Right kidney (tissue), 1 donor: ENCODE measurements at regions not wholly inside any gene's neighbourhood (a gene's known extent, or its start where the extent isn't known, plus 50 kb on each side); places are given as distances from the start of the nearest gene placed in this dataset.
A peak's percentile ranks its signal among the peaks of the same experiment; 100 is the strongest.

Experiments used
- DNase-seq: peaks from one replicate; pipeline ENCODE4 v3.0.0-alpha.2; 2016

DNA sequence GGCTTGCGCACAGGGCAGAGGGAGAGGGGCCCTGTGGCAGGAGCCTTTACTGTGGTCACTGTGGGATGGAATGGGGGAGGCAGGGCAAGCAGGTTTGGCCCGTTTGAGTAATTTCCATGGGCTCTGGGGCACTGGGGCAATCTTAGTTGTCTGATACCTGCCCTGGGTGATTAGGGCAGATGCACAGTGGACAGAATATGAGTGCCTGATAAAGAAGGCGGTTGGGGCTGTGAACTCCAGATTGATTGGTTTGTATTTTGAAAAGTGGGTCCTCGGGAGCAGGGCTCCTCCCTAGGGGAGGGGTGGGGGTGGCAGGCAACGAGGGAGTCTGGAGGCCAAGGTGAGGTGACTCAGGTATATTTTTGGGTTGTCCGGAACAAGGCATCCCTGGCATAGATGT, 247.5 kb downstream of the NSG2 start:
- DNase-seq: no peak

DNA sequence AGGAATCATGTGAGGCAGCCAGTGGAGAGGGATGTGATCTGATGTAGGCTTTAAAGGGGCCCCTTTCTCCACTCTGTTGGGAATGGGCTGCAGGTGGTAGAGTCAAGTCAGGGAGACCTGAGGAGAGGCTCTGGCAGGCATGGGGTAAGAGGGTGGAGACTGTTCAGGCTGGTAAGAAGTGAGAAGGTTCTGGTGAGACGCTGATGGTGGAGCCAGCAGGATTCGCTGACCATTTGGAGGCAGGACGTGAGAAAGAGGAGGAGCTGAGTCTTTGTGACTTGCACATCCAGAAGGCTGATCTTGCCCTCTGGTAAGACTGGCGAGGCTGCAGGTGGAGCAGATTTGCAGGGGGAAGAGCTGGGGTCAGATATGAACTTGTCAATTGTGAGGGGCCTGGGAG, 248.0 kb downstream of the NSG2 start:
- no peak for DNase-seq

DNA sequence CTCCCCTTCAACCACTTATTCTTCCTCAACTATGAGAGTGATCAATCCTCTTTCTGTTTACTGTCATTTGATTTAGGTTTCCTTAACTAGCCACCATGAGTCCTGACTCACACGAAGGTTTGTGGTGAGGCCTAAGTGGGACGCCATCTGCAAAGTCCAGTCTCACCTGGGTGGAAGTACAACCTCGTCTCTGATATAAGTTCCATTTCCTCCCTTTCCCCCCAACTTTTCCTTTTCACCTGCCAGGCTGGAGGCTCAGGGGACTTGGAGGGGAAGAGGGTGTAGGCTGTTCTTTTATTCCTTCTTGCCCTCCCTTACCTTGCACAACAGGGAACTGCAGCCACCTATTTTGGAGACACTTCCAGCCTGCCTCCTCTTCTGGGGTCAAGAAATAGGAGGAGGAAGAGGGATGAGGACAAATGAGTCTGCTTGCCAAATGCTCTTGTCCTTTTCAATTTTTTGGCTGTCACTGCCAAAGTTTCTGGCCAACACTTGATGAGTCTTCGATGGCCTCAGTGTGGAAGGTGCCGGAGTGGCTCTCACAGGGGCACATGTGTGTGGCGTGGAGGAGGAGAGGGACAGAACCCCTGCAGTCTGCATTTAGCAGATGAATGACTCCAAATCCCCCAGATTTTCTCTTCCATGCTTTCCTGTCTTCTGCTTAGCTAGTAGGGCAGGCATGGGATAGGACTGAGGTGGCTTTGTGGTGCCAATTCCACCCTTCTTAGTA, 249.6 kb downstream of the NSG2 start:
- no peak for DNase-seq

DNA sequence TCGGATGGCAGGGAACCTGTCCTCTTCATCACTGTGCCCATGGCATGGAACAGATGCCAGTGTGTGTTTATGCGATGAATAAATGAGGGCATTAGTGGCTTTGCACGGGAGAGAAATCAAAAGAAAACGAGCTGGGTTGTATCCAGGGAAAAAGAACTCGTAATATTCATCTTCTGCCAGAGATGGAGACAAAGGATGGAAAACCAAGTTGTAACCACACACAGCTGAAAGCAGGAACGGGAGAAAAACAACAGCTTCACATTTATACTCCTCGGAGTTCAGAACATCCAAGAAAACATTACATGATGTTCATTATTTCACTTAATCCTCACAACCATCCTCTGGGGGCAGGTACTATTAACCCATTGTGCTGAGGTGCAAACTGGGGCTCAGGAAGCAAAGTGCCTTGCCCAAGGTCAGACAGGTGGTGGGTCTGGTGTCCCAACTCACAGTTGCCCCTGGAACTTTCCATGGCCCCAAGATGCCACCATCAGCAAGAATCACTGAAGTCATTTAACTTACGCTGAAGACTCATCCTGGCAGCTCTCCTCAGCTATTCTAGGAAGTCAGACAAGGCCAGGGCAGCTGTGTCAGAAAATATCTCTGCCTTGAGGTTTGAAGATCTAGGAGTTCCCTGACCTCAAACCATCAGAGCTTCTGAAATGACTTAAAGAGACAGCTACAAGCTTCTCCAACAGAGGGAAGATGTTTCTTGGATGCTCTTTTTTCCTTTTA, 250.4 kb downstream of the NSG2 start:
- DNase-seq: no peak

DNA sequence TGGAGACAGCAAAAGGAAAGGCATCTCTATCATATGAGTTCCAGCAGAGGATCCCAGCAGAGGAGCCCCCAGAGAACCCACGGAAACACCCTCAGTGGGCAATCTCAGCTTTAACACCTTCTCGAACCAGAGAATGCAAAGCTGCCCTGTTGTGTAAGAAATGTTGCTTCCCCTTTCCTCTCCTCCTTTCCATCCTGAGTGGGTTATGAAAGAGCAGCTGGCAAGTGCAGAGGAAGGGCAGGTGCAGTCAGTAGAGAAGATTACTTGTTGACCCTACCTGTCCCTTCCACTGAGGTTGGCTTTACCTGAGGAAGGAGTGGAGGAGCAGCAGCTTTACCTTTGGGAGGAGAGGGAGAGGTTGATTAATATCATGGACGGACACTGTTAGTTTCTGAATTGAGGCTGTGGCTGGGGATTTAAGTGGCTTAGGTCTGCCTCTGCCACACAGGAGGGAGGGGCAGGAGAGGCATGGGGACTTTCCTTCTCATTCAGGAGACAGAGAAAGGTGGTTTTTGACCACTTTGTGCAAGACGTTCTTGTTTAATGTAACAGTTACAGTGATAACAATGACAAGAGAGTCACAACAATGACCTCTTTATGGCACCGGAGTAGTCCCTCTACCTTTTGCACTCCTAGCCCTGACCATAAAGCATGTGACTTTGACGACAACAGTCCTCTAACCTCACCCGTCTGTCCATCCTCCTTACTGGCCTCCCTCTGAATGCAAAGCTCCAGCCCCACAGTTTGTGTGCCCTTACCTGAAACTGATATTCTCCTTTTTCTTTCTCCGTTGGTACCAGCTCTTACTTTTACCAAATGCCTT, 254.8 kb downstream of the NSG2 start:
- DNase-seq: no peak

DNA sequence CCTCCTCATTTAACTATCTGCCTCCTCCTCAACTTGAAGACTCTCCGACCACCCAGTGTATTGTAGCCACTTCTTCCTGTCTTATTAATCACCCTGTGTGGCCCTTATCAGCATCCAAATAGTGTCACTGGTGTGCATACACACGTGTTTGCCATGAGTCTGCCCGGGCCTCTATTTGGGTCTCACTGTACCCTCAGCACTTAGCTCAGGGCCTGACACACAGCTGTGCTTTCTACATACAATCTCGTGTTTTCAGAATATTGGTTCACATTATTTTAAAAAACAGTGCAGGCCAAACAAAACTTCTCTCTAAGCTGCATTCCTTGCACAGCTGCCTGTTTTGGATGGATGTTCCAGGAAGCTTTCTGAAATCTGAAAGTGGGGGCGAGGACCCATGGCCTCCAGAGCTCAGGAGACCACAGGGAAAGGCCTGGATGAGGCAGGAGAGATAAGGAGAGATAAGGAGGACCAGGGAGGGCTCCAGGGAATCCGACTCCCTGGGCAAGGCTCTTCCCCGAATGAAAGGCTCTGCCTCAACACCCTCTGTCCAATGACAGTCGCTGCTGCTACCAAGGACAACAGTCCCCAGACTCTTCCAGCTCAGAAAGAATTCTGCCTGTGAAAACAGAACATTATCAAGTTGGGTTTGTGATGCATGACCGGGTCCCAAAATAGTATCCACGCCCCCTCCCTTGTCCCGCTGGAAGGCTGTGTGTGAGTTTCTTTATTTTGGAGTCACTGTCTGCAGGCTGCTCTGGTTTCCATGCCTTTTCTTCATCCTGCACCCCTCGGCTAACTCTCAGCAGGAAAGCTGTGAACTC, 255.6 kb downstream of the NSG2 start:
- no peak for DNase-seq

DNA sequence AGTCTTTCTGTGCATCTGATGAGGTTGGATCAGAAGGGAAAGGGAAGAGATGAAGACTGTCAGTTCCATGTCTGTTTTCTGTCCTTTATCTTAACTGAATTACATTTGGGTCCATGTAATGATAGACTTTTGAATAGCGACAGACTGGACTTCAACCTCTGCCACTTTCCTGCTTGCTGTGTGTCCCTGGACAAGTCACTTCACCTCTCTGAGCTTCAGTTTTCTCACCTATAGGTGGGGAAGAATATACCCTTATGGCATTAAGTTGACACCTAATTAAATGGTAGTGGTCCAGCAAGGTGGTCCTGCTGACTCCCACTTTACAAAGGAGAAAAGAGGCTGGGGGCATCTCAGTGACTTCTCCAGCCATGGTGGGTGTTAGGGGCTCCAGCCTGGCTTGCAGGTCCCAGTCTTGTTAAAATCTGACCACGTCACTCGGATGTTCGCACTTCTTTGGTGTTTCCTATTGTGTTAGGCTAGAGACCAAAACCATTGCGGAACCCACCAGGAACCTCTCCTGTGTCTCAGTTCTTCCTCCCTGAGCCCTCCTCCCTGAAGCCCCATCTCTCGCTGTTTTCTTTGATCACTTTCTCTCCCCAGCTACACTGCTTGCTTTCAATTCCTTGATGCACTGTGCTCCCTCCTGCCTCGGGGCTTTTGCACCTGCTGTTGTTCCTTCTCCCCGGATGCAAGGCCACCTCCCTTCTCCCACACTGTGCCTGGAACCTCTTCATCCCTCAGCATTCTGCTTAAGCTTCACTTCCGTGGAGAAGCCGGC, 256.5 kb downstream of the NSG2 start:
- DNase-seq: no peak

DNA sequence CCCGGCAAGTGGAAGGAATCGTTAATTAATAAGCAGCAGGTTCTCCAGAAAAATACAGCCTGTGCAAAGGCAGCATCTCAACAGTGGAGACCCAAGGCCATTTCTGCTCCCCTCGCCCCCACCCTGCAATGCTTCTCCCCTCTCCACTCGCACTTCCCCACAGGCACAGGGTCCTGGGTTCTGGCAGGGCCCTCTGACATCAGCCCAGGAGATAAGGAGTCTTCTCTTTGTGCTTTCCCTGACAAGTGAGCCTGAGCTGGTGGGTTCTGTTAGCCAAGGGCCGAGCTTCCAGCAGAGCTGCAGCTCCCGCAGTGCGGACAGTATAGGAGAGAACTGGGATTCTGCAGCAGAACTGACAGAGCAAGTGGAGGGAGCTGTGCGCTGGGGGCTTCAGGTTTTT, 257.5 kb downstream of the NSG2 start:
- DNase-seq: no peak

DNA sequence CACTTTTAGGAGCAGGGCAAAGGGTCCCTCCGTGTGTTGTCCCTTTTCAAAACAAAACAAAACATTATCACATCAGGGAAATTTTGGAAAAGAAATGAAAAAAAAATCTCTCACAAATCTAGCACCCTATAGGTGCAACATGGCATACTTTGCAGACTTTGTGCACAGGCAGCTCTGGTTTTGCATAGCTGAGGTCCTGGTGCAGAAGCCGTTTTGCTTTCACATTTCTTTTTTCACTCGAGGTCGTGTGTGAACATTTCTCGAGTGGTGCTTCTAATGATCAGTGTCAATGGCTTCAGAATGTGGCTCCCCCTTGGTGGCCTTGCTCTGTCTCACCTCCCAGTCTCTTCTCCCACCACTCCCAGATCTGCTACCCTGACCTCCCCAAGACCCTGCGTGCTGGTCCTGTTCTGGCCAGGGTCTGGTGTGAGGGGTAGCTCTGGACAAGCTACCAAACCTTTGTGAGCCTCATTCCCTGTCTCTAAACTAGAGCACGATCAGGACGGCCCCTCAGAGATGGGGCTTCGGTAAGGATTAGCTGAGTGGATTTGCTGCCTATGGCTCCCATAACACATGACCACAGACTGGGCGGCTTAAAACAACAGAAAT, 258.0 kb downstream of the NSG2 start:
- no peak for DNase-seq

DNA sequence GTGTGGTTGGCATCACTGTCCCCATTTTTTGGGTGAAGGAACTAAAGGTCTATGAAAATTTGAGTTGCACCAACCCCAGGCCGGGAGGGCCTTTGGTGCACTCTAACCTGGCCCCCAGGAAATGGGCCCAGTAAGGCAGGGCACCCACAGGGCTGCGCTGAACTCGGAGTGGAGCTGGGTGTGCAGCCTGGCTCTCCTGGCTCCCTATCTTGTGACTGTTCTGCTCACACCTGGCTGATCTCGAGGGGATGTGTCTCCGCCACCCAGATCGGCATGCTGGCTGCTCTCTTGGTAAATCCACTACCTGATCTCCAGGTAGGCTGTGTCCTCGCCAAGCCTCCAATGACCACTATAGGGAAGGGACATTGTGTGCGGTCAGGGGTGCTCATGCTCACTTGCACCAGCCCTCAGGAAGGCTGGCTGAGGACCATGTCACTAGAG, 259.8 kb downstream of the NSG2 start:
- DNase-seq: no peak

DNA sequence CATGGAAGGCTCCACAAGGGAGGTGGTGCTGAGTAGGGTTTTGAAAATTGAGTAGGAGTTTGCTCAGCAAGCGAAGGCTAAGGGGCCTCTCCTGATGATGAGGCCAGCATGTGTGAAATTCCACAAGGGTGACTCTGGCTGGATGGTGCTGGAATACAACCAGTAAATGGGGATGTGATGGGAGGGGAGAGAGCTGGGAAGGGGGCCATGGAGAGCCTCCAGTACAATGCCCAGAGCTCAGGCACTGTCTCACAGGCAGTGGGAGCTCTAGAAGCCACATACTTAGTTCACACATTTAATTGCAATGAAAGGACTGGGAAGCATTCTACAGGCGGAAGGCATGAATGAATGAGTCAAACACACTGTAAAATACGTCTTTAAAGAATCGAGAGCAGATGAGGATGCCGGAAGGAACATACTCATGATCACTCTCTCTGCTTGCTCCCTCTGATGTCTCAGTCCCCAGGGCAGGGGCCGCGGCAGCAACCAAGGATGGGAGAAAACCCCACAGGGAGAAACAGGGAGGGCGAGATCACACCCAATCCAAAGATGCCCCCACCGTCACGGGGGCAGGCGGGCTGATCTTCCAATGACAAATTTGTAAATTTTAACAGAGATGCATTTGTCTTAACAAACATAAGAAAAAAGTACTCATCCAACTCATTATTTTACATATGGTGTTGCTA, 261.0 kb downstream of the NSG2 start:
- DNase-seq: no peak

DNA sequence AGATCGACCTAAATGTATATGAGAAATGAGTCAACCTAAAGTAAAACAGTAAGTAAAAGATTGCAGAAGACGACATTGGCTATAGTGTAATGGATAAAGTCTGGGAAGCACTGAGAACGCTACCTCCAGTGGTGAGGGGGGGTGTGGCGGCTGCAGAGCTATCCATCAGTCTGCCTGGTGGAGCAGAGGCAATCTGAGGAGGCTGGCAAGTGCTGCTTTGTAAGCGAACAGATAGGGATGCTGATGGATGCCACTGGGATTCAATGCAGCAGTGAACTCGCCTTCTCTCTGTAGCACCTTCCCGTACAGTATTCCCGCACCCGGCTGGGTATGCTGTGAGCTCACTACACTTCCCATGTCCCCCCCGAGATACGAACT, 261.5 kb downstream of the NSG2 start:
- no peak for DNase-seq

DNA sequence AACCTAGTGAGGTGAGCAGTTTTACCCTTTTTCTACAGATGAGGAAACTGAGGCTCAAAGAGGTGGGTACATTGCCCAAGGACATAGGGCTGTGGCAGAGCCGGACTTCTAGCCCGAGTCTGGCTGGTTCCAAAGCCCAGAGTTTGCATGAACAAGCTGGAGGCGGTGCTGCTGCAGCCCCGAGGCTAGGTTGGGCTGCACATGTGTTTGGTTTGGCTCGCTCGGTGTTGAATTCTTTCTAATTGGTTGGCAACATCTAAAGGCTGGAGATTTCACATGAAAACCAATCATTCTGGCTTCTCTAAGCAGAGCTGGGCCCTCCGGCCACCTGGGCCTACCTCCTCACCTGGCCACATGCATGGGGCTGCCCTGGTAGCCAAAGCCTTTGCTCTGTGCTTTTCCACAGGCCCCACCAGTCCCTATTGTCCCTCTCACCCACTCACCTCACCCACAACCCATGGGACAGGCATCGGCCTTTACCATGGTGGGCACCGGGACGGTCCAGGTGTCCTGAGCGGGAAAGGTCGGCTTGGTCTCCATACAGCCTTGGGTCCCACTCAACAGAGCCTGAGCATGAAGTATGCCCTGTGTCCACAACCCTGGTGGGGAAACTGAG, 262.3 kb downstream of the NSG2 start:
- DNase-seq: no peak

DNA sequence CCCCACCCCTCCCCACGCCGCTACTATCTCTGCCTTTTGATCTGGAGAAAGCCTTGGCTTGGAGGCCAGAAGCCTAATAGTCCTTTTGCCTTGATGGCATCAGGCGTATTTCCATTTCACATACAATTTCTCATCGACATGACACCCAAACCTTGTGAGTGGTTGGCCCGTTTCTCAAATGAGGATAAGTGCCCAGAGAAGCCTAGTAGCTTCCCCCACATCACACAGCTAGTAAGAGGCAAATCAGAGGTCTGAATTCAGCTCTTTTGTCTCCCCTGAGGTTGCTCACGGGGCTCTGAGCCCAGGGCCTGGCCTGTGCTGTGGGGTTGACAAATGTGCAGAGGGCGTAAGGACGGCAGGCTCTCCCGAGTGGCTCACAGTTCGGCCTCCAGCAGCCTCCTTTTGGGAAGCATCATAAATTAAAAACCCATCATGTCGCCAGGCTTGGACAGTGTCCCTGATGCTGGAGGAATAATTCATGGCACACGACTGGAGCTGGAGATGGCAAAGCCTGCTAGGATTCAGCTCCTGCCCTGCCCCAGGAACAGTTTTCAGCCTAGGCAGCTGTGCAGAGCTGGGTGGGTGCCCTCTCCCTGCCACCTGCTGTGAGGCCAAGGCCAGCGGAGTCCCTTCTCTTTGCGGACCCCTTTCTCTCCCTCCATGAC, 263.8 kb downstream of the NSG2 start:
- DNase-seq: no peak

DNA sequence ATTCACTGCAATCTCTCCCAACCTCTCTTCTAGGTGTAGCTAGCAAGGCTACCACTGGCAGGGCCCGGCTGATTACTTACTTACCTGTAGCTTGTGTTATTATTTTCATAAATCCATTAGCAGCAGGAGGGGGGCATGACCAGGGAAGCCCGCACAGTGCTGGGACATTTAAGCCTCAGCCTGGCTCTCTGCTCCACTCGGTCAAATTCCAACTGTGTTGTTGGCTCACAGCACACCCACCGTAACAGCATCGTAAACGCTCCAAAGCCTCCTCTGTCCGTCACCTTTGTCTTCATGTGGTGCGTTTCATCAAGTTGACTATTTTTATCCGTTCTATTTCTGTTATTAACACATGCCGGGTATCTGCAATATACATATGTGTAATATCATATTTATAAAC, 264.7 kb downstream of the NSG2 start:
- no peak for DNase-seq

DNA sequence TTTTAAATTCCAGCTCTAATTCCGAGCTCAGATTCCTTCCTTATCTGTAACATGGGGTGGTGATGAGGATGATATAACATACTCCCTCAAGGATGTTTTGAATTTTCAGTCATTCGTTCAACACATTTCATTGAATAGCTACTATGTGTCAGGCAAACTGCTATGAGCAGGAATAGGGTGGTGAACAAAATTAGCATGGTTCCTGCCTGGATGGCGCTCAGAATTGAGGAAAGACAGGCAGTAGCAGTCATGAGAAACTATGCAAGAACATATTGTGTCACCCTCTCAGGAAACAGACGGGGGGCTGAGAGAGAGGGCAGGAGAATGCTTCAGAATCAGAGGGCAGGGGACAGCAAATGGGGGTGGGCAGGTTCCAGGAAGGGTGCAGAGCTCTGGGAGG, 265.2 kb downstream of the NSG2 start:
- no peak for DNase-seq

DNA sequence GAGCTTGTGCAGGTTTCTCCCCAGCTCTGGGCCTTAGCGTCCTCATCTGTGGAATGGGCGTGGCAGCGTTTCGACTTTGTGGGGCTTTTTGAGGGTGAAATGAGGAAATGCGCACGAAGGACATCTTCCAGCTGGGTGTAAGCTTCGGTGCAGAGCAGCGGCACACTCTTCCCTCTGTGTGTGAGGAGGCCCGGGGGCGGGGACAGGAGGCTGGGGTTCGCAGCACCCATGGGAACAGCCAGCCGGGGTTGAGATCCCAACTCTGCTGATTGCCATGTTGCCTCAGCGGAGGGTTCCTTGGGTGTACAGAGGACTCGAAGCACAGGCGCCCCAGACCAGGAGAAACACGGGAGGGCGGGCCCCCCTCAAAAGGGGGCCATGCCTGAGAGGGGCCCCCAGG, 265.6 kb downstream of the NSG2 start:
- no peak for DNase-seq

DNA sequence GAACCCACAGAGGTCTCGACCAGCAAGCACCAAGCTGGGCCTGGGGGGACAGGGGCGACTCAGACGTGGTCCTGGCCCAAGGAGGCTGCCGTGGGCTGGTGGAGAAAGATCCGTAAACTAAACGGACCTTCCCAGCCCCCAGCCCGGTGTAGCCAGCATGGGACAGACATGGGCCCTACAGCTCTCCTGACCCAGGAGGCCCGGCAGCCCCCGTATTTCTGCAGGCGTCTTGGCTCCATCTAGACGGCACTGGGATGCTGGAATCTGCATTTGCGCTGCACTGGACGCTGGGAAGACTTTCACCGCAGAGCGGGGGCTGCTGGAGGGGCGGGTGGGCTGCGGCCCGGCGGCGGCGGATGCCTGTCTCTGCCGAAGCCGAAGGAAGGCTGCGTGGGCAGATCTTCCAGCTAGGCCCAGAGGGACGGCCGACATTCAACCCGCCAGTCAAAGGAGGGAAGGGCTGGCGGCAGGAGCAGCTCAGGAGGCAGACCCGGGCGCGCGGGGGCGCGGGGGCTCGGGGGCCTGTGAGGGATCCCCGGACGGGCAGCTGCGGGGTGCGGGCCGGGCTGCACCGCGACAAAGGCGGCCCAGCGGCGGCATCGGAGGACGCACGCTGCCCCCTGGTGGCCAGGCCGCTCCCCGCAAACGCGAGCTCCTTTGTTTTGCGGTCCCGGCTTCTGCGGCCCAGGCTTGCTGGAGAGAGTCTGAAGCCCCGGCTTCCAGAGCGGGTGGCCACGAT, 266.2 kb downstream of the NSG2 start:
- DNase-seq: peak; percentile 84

DNA sequence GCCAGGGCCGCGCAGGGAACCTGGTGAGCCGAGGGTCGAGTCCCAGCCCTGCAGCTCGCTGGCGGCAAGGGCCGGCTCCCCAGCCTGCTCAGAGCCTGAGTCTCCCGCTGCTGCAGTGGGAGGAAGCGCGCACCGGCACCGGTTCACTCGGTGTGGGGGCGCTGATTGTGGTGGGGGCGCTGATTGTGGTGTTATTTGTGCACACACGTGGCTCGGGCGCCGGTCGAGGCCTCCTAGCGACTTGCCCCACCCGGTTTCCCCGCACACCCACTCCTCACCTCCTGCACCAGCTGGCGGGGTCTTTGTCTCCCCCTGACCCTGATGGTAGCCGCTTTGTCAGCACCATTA, 266.7 kb downstream of the NSG2 start:
- DNase-seq: no peak
